Omental fat pad (tissue), 3 donors: ENCODE measurements at regions not wholly inside any gene's neighbourhood (a gene's known extent, or its start where the extent isn't known, plus 50 kb on each side); places are given as distances from the start of the nearest gene placed in this dataset.

ENCODE experiments used
- ATAC-seq: fragments of 150-250 bp; one replicate; pipeline ENCODE4 v1.9.1; 2016; ENCODE audit warnings: mild to moderate bottlenecking, moderate library complexity; ENCODE audit not compliant: low FRiP score
- DNase-seq: peaks from one replicate; pipeline ENCODE4 v3.0.0-alpha.2; 2019; ENCODE audit warnings: low spot score
- CTCF ChIP-seq, 3 donors: fragments of 450-650 bp; IDR thresholded peaks; one replicate each; pipeline ENCODE4 v1.5.1; 2016 to 2017; ENCODE audit warnings: antibody characterized with exemption in 3 of 3, mild to moderate bottlenecking in 3 of 3, moderate library complexity in 2 of 3

GRCh38 chr2:105573910-105574655 is 170.6 kb upstream of the NCK2 start:
- no peak for DNase-seq
- TF ChIP-seq CTCF (IDR thresholded peaks at IDR 0.05): no peak
- no peak for ATAC-seq

GRCh38 chr2:105573490-105573889 is 171.2 kb upstream of the NCK2 start:
- no peak for TF ChIP-seq CTCF (IDR thresholded peaks at IDR 0.05)
- ATAC-seq: no peak
- DNase-seq: no peak

GRCh38 chr2:105571445-105571987 is 172.7 kb upstream of the FHL2 start:
- DNase-seq (no peak), ATAC-seq (no peak)
- TF ChIP-seq CTCF (IDR thresholded peaks at IDR 0.05): no peak

- ATAC-seq: no peak
Measured at GRCh38 chr2:105570757-105571156, 171.9 kb upstream of the FHL2 start.

GRCh38 chr2:105570326-105570725 is 171.5 kb upstream of the FHL2 start:
- no peak for ATAC-seq
- no peak for TF ChIP-seq CTCF (IDR thresholded peaks at IDR 0.05)

More at GRCh38 chr2:105570757-105571156, 171.9 kb upstream of the FHL2 start:
- TF ChIP-seq CTCF (IDR thresholded peaks at IDR 0.05): no peak
- no peak for DNase-seq

GRCh38 chr2:105569606-105570005 is 170.8 kb upstream of the FHL2 start:
- DNase-seq (no peak), ATAC-seq (no peak)
- no peak for TF ChIP-seq CTCF (IDR thresholded peaks at IDR 0.05)

More at GRCh38 chr2:105570326-105570725, 171.5 kb upstream of the FHL2 start:
- DNase-seq: no peak

- ATAC-seq: no peak
- no peak for DNase-seq
- TF ChIP-seq CTCF (IDR thresholded peaks at IDR 0.05): no peak
Measured at GRCh38 chr2:105567996-105568494, 169.2 kb upstream of the FHL2 start.
